HG03066 (cell line): ENCODE measurements at regions not wholly inside any gene's neighbourhood (a gene's known extent, or its start where the extent isn't known, plus 50 kb on each side); places are given as distances from the start of the nearest gene placed in this dataset.

Experiments
- ATAC-seq: cut with Tn5 transposase; IDR thresholded peaks from one replicate; pipeline ENCODE4 v1.9.1; 2021; ENCODE audit warnings: low read depth; ENCODE audit not compliant: unreplicated experiment

- ATAC-seq, result no peak
These were observed 266.8 kb downstream of the SEC14L1 start for GRCh38 chr17:77407321-77408277.

GRCh38 chr17:77408284-77408683, 267.5 kb downstream of the SEC14L1 start:
- ATAC-seq, result no peak

GRCh38 chr17:77409282-77410161, 268.8 kb downstream of the SEC14L1 start:
- ATAC-seq, result no peak

- ATAC-seq, result no peak
These were observed 269.7 kb downstream of the SEC14L1 start for GRCh38 chr17:77410470-77410869.

- no peak for ATAC-seq
These were observed 274.1 kb downstream of the SEC14L1 start for GRCh38 chr17:77414811-77415400.

GRCh38 chr17:77416105-77416713, 275.4 kb downstream of the SEC14L1 start:
- ATAC-seq, result no peak

GRCh38 chr17:77417575-77417974, 276.8 kb downstream of the SEC14L1 start:
- ATAC-seq, result no peak

GRCh38 chr17:77418609-77419008, 277.8 kb downstream of the SEC14L1 start:
- no peak for ATAC-seq

GRCh38 chr17:77419095-77419494, 278.3 kb downstream of the SEC14L1 start:
- ATAC-seq, result no peak

- no peak for ATAC-seq
These were observed 278.9 kb downstream of the SEC14L1 start for GRCh38 chr17:77419547-77420094.

GRCh38 chr17:77420095-77420803, 279.5 kb downstream of the SEC14L1 start:
- no peak for ATAC-seq

- no peak for ATAC-seq
These were observed 280.2 kb downstream of the SEC14L1 start for GRCh38 chr17:77420804-77421629.

GRCh38 chr17:77421630-77421972, 280.8 kb downstream of the SEC14L1 start:
- no peak for ATAC-seq

- no peak for ATAC-seq
These were observed 281.5 kb downstream of the SEC14L1 start for GRCh38 chr17:77422104-77422747.

GRCh38 chr17:77422748-77423113, 282.0 kb downstream of the SEC14L1 start:
- ATAC-seq, result no peak

- ATAC-seq, result no peak
These were observed 283.1 kb downstream of the SEC14L1 start for GRCh38 chr17:77423589-77424451.

GRCh38 chr17:77424585-77425344, 284.0 kb downstream of the SEC14L1 start:
- no peak for ATAC-seq
